WTC11 (cell line): ENCODE measurements at regions not wholly inside any gene's neighbourhood (a gene's known extent, or its start where the extent isn't known, plus 50 kb on each side); places are given as distances from the start of the nearest gene placed in this dataset.

Experiments
- ATAC-seq: fragments of 200-7000 bp; cut with Tn5 transposase; 2 replicates; pipeline ENCODE4 v1.10.0; 2021; ENCODE audit warnings: mild to moderate bottlenecking, moderate library complexity
- CTCF ChIA-PET: fragments of 300-600 bp; sonication (Branson Sonifier 250); formaldehyde crosslinking; loops from one replicate; lab custom pipeline; 2021; ENCODE audit warnings: antibody characterized with exemption; lab: Charles Lee
- POLR2A ChIA-PET: fragments of 350-600 bp; sonication (Branson Sonifier 250); formaldehyde crosslinking; loops from one replicate; lab custom pipeline; 2021; ENCODE audit warnings: antibody characterized with exemption; lab: Charles Lee
- DNase-seq: peaks from one replicate; pipeline ENCODE4 v3.0.0; 2021; ENCODE audit warnings: low spot score
- H3K27ac Mint-ChIP-seq: 2 replicates; pipeline ENCODE4 v1.8.0; 2021; ENCODE audit warnings: mixed read lengths
- H3K27me3 Mint-ChIP-seq: 2 replicates; pipeline ENCODE4 v1.8.0; 2021; ENCODE audit warnings: low read depth, mild to moderate bottlenecking, moderate library complexity, mixed read lengths
- H3K36me3 Mint-ChIP-seq: 2 replicates; pipeline ENCODE4 v1.8.0; 2021; ENCODE audit warnings: mixed read lengths
- H3K4me1 Mint-ChIP-seq: 2 replicates; pipeline ENCODE4 v1.8.0; 2022; ENCODE audit warnings: mixed read lengths
- H3K4me3 Mint-ChIP-seq: 2 replicates; pipeline ENCODE4 v1.8.0; 2021; ENCODE audit warnings: mild to moderate bottlenecking, moderate library complexity, mixed read lengths
- H3K9me3 Mint-ChIP-seq: 2 replicates; pipeline ENCODE4 v1.8.0; 2021; ENCODE audit warnings: mixed read lengths
- ATF2 ChIP-seq: sonication (generic); formaldehyde crosslinking; IDR thresholded peaks from 2 replicates; pipeline ENCODE4 v1.8.1; 2022; ENCODE audit warnings: low read depth, missing genetic modification reagents, borderline replicate concordance
- CREB1 ChIP-seq: sonication (generic); formaldehyde crosslinking; IDR thresholded peaks from 2 replicates; pipeline ENCODE4 v1.8.0; 2023; ENCODE audit warnings: mild to moderate bottlenecking, missing genetic modification reagents
- E2F4 ChIP-seq: sonication (generic); formaldehyde crosslinking; IDR thresholded peaks from 2 replicates; pipeline ENCODE4 v1.8.1; 2022; ENCODE audit warnings: low read depth, mild to moderate bottlenecking, moderate library complexity, missing genetic modification reagents, borderline replicate concordance
- FOXJ3 ChIP-seq: sonication (generic); formaldehyde crosslinking; IDR thresholded peaks from 2 replicates; pipeline ENCODE4 v1.9.0; 2021; ENCODE audit warnings: missing genetic modification reagents, mild to moderate bottlenecking, borderline replicate concordance
- GRHL2 ChIP-seq: fragments of 250-450 bp; sonication (Bioruptor Pico); IDR thresholded peaks from 2 replicates; pipeline ENCODE4 v1.8.0; 2022; ENCODE audit warnings: mild to moderate bottlenecking, moderate library complexity; ENCODE audit not compliant: insufficient replicate concordance, severe bottlenecking
- HMGXB4 ChIP-seq: sonication (generic); formaldehyde crosslinking; IDR thresholded peaks from 2 replicates; pipeline ENCODE4 v1.8.1; 2023; ENCODE audit warnings: mild to moderate bottlenecking, moderate library complexity, missing genetic modification reagents
- JAZF1 ChIP-seq: fragments of 250-450 bp; sonication (Bioruptor Pico); IDR thresholded peaks from 2 replicates; pipeline ENCODE4 v1.9.0; 2021; ENCODE audit warnings: moderate library complexity, mild to moderate bottlenecking, inconsistent platforms
- KAT7 ChIP-seq: sonication (generic); formaldehyde crosslinking; IDR thresholded peaks from 2 replicates; pipeline ENCODE4 v1.8.1; 2023; ENCODE audit warnings: missing genetic modification reagents, mild to moderate bottlenecking, borderline replicate concordance
- NFYB ChIP-seq: sonication (generic); formaldehyde crosslinking; conservative IDR thresholded peaks from 2 replicates; pipeline ENCODE4 v1.8.0; 2022; ENCODE audit warnings: low read depth, missing genetic modification reagents
- NR1H2 ChIP-seq: sonication (generic); formaldehyde crosslinking; IDR thresholded peaks from 2 replicates; pipeline ENCODE4 v1.9.0; 2021; ENCODE audit warnings: mild to moderate bottlenecking, moderate library complexity, missing genetic modification reagents
- RELA ChIP-seq: sonication (generic); formaldehyde crosslinking; IDR thresholded peaks from 2 replicates; pipeline ENCODE4 v1.8.1; 2022; ENCODE audit warnings: missing genetic modification reagents, mild to moderate bottlenecking, borderline replicate concordance
- STAT6 ChIP-seq: sonication (generic); formaldehyde crosslinking; conservative IDR thresholded peaks from 2 replicates; pipeline ENCODE4 v1.8.1; 2023; ENCODE audit warnings: mild to moderate bottlenecking, low read depth, missing genetic modification reagents, moderate library complexity
- ZNF317 ChIP-seq: sonication (generic); formaldehyde crosslinking; IDR thresholded peaks from 2 replicates; pipeline ENCODE4 v1.8.1; 2023; ENCODE audit warnings: low read depth, mild to moderate bottlenecking, moderate library complexity, missing genetic modification reagents, borderline replicate concordance
- ZNF532 ChIP-seq: fragments of 250-450 bp; sonication (Bioruptor Pico); IDR thresholded peaks from 2 replicates; pipeline ENCODE4 v1.9.0; 2021; ENCODE audit warnings: mild to moderate bottlenecking, borderline replicate concordance

- no peak overlapping the region for H3K4me3 Mint-ChIP-seq
- peaks cover 6% of the 10 kb centered on the region for H3K36me3 Mint-ChIP-seq
- TF ChIP-seq NFYB: no peak
- no peak for TF ChIP-seq RELA (CRISPR knock-in tag)
- TF ChIP-seq CREB1 (CRISPR knock-in tag): no peak
- no peak for TF ChIP-seq JAZF1 (CRISPR knock-in tag)
- TF ChIP-seq HMGXB4 (CRISPR knock-in tag): no peak
- no peak for TF ChIP-seq E2F4 (CRISPR knock-in tag)
- TF ChIP-seq GRHL2: no peak
- TF ChIP-seq KAT7 (CRISPR knock-in tag): no peak
- no peak for TF ChIP-seq FOXJ3
- H3K4me1 Mint-ChIP-seq: no peaks in the 10 kb centered on the region
- H3K9me3 Mint-ChIP-seq: peaks cover 29% of the 10 kb centered on the region
- ChIA-PET CTCF (no interaction called here), POLR2A (no interaction called here)
- H3K27ac Mint-ChIP-seq: no peak overlapping the region
- no peaks in the 10 kb centered on the region for H3K27me3 Mint-ChIP-seq
- DNase-seq (no peak), ATAC-seq (no peak)
These were observed 319.0 kb downstream of the BCL11A start for GRCh38 chr2:60234274-60234986.

- Mint-ChIP-seq H3K9me3 (peaks cover 37% of the 10 kb centered on the region), H3K4me3 (no peak overlapping the region), H3K27ac (no peak overlapping the region), H3K36me3 (peaks cover 6% of the 10 kb centered on the region), H3K4me1 (no peaks in the 10 kb centered on the region), H3K27me3 (no peaks in the 10 kb centered on the region)
- ChIA-PET CTCF (no interaction called here), POLR2A (no interaction called here)
- ATAC-seq: no peak
- DNase-seq: no peak
- TF ChIP-seq STAT6 (no peak), ZNF317 (no peak), ZNF532 (CRISPR knock-in tag) (no peak), KAT7 (CRISPR knock-in tag) (no peak), RELA (CRISPR knock-in tag) (no peak), ATF2 (CRISPR knock-in tag) (no peak), NR1H2 (CRISPR knock-in tag) (no peak)
These were observed 322.9 kb downstream of the BCL11A start for GRCh38 chr2:60230596-60230995.
